ENCODE measurements at regions not wholly inside any gene's neighbourhood (a gene's known extent, or its start where the extent isn't known, plus 50 kb on each side); places are given as distances from the start of the nearest gene placed in this dataset.
"Not testable (repeated sequence)": the region's sequence is repeated elsewhere in the genome, so short reads cannot be mapped to it uniquely, and the experiment has no call there.

- DNase-seq (ENCODE audit: low spot score); FAIRE-seq: not testable (repeated sequence)
Observed at GRCh38 chr2:94576486-94576885, 294.7 kb upstream of the TEKT4 start.

- FAIRE-seq: not testable (repeated sequence)
- DNase-seq (ENCODE audit: low spot score): peak; percentile 84
Observed at GRCh38 chr2:94577160-94577559, 294.1 kb upstream of the TEKT4 start.

- FAIRE-seq: not testable (repeated sequence)
Observed at GRCh38 chr2:94579221-94579620, 292.0 kb upstream of the TEKT4 start.

GRCh38 chr2:94583081-94583723 is 288.0 kb upstream of the TEKT4 start:
- DNase-seq (ENCODE audit: low spot score): peak; percentile 57
- not testable (repeated sequence) for FAIRE-seq

More at GRCh38 chr2:94579221-94579620, 292.0 kb upstream of the TEKT4 start:
- DNase-seq (ENCODE audit: low spot score): not testable (repeated sequence)

- not testable (repeated sequence) for FAIRE-seq
- DNase-seq (ENCODE audit: low spot score): peak; percentile 41
Observed at GRCh38 chr2:94584569-94584968, 286.7 kb upstream of the TEKT4 start.

- peak; percentile 6 for DNase-seq (ENCODE audit: low spot score)
- FAIRE-seq: not testable (repeated sequence)
Observed at GRCh38 chr2:94586032-94586982, 284.9 kb upstream of the TEKT4 start.

- not testable (repeated sequence) for DNase-seq (ENCODE audit: low spot score); FAIRE-seq
Observed at GRCh38 chr2:94587042-94587441, 284.2 kb upstream of the TEKT4 start.

- not testable (repeated sequence) for DNase-seq (ENCODE audit: low spot score); FAIRE-seq
Observed at GRCh38 chr2:94594019-94594836, 277.0 kb upstream of the TEKT4 start.

- DNase-seq (ENCODE audit: low spot score); FAIRE-seq: not testable (repeated sequence)
Observed at GRCh38 chr2:94595956-94596355, 275.3 kb upstream of the TEKT4 start.

- not testable (repeated sequence) for DNase-seq (ENCODE audit: low spot score); FAIRE-seq
Observed at GRCh38 chr2:94598075-94598713, 273.0 kb upstream of the TEKT4 start.

GRCh38 chr2:94600929-94601328 is 270.3 kb upstream of the TEKT4 start:
- not testable (repeated sequence) for FAIRE-seq

GRCh38 chr2:94602466-94602865 is 268.8 kb upstream of the TEKT4 start:
- DNase-seq (ENCODE audit: low spot score) (no peak), FAIRE-seq (no peak)

More at GRCh38 chr2:94600929-94601328, 270.3 kb upstream of the TEKT4 start:
- DNase-seq (ENCODE audit: low spot score): not testable (repeated sequence)

- DNase-seq (ENCODE audit: low spot score): no peak
- no peak for FAIRE-seq
Observed at GRCh38 chr2:94622113-94622618, 249.1 kb upstream of the TEKT4 start.

GRCh38 chr2:94628953-94629352 is 242.3 kb upstream of the TEKT4 start:
- not testable (repeated sequence) for FAIRE-seq; DNase-seq (ENCODE audit: low spot score)

- not testable (repeated sequence) for DNase-seq (ENCODE audit: low spot score)
Observed at GRCh38 chr2:94641397-94641796, 229.8 kb upstream of the TEKT4 start.

GRCh38 chr2:94652131-94652530 is 219.1 kb upstream of the TEKT4 start:
- FAIRE-seq; DNase-seq (ENCODE audit: low spot score): not testable (repeated sequence)

More at GRCh38 chr2:94641397-94641796, 229.8 kb upstream of the TEKT4 start:
- not testable (repeated sequence) for FAIRE-seq

- not testable (repeated sequence) for FAIRE-seq; DNase-seq (ENCODE audit: low spot score)
Observed at GRCh38 chr2:94669858-94670257, 201.4 kb upstream of the TEKT4 start.

GRCh38 chr2:94694236-94694635 is 177.0 kb upstream of the TEKT4 start:
- not testable (repeated sequence) for FAIRE-seq; DNase-seq (ENCODE audit: low spot score)

GRCh38 chr2:94708982-94709381 is 162.2 kb upstream of the TEKT4 start:
- DNase-seq (ENCODE audit: low spot score); FAIRE-seq: not testable (repeated sequence)

- FAIRE-seq (no peak), DNase-seq (ENCODE audit: low spot score) (no peak)
Observed at GRCh38 chr2:94725543-94725942, 145.7 kb upstream of the TEKT4 start.

Data from RCC 7860 (cell line).